Activated T-helper 1 cell treated with Interleukin-2 at 50 U/mL for 16 hours (primary cell): ENCODE measurements at regions not wholly inside any gene's neighbourhood (a gene's known extent, or its start where the extent isn't known, plus 50 kb on each side); places are given as distances from the start of the nearest gene placed in this dataset.

Experiments used
- DNase-seq: peaks from one replicate; pipeline ENCODE4 v3.0.0-alpha.2; 2020; ENCODE audit warnings: low read depth

DNA sequence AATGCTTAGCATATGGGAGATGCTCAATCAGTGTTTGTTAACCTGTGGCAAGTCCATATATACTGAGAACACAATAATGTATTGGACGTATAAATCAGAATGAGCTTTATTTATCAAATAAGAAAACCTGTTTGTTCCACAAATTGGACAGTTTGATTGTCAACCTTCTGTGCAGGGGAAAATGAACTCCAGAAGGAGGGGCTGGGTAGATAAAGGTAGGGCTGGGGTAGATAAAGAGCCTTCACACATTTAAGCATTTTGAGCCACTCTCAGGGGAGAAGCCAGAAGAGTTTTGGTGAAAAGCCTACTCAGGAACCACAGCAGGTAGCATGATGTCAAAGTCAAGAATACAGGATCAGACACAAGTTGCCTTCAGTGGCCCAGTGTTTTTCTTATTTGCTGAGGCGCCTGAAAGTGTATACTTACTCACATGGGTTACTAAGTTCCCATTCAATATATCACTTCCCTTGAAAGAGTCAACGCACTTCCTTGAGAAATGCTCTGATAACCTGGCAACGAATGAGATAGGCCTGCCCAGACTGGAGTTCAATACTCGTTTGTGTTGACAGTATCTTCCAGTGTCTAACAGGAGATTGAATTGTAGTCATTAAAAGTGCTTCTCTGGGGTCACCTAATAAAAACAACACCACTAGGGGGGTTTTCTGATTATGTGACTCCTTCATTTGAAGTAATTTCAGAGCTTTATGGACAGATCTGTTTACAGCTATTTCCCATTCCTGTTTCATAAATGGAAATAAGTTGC is 263.9 kb upstream of the CITED2 start:
- DNase-seq = no peak

DNA sequence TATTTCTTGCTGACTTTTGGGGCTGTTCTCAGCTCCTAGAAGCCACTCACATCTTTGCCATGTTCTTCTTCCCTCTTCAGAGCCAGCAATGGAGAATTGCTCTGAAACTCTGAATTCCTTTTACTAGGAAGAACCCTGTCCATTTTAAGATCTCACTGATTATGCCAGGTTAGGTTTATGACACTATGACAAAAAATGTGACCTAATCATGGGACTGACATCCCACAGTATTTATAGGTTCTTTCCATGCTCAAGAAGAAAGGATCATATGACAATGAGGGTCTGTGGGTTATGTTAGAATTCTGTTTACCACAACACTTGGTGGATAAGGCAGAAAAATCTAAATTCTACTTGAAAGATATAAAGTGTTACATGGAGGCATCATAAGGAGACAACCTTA is 263.3 kb upstream of the CITED2 start:
- DNase-seq = no peak

DNA sequence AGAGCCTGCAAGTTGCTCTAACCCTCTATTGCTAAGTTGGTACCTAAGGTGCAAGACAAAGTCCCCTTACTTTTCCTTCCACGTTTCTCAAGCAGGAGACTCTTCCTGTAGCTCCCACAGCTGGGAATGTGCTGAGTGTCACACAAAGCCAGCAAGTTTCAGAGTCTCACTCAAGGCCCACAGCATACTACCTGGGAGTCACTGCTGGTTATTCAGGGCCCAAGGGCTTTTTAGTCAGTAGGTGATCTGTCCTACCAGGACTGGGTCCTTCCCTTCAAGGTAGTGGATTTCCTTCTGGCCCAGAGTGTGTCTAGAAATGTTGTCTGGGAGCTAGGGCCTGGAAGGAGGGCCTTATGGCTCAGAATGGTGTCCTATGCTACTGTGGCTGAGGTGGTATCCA is 261.9 kb upstream of the CITED2 start:
- no peak for DNase-seq

DNA sequence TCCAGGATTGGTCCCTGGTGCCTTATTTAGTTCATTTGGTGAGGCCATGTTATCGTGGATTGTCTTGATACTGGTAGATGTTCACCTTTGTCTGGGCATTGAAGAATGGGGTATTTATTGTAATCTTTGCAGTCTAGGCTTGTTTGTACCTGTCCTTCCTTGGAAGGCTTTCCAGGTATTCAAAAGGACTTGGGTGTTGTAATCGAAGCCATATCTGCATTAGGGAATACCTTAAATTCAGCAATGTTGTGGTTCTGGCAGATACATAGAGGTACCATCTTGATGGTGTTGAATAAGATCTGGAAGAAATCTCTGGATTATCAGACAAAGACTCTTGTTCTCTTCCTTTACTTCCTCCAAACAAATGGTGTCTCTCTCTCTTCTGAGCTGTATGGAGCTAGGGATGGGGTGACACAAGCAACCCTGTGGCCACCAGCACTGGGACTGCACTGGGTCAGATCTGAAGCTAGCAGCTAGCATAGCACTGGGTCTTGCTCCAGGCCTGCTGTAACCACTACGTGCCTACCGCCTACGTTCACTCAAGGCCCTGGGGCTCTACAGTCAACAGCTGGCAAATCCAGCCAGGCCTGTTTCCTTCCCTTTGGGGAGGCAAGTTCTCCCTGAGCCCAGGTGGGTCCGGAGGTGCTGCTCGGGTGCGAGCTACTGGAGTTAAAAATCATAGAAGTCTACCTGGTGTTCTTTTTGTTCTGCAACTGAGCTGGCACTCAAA is 261.1 kb upstream of the CITED2 start:
- DNase-seq = no peak

DNA sequence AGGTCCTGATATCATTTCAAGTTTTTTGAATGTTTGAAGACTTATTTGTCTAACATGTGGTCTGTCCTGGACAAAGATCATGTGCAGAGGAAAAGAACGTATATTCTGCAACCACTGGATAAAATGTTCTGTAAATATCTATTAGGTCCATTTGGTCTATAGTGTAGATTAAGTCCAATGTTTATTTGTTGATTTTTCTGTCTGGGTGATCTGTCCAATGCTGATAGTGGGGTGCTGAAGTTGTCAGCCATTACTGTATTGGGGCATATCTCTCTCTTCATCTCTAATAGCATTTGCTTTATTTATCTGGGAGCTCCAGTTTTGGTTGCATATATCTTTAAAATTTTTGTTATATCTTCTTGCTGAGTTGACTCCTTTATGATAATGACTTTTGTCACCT is 258.4 kb upstream of the CITED2 start:
- DNase-seq = no peak

DNA sequence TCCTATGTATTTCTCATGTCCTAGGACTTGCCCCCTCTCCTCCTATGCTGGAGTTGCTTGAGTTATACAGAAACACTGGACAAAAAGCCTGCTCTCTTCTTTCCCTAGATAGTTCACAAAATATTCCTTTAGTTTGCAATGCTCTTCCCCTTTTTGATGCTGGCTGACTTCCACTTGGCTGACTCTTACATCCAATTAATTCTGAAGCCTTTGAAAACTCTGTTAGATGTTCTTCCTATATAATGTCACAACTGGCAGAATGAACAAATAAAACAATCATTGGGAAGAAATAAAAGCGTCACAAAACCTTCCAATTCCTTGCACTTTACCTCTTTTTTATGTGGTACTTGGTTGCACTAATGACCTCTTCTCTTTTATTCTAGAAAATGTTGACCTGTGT is 253.8 kb upstream of the CITED2 start:
- DNase-seq = no peak

DNA sequence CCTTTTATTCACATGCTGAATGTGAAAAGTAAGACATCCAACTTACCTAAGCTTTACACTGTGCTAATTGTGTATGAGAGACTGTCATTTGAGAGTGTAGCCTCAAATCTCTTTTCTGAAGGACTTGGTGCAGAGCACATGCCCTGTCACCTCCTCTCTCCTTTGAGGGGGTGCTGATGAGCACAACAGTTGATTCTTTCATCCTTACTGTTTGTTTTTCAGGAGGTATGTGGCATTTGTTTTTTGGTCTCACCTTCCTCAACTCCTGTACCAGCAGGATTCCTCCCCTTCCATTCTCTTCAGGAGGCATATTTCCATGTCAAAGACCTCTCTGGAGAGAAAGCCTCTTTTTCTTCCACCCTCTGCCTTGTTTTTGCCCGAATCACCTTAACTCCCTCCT is 252.6 kb upstream of the CITED2 start:
- DNase-seq = no peak

DNA sequence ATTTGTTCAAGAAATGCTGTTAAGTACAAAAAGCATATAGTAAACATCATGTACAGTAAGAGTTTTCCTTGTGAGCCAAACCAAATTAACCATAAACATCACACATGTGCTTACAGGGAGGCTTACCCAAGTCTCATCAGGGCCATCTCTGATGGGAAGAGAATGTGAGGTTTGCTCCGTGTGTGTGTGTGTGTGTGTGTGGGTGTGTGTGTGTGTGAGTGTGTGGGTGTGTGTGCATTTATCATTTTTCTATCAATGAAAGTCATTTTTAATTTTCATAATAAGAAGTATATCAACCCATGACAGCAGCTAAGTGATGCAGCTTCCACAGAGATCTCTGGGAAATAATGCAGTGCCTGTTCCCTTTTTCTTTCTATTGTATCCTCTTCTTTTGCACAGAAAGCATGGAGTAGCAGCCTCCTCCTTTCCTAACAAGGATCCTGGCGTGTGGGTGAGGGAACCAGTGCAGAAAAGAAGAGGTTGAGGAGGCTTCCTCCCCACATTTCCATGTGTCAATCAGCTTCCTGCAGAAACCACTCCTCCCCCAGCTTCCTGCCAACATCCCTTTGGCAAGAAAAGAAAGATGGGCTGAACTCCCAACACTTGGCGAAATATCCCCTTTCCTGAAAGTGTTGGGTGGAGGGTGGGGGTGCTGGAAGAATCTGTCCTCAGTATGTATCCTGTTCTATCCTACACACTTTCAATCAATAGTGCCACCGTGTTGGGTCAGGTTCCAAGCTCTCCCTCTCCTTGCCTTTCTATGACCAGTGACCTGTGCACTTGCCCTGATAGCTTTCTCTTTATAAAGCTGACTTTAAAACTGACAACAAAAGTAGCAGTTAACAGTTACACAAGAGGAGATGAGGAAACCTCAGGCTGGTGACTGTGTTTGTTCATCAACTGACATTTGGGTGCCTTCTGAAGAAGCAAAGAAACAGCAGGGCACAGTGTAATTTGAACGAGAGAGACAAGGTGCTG is 251.8 kb upstream of the CITED2 start:
- no peak for DNase-seq

DNA sequence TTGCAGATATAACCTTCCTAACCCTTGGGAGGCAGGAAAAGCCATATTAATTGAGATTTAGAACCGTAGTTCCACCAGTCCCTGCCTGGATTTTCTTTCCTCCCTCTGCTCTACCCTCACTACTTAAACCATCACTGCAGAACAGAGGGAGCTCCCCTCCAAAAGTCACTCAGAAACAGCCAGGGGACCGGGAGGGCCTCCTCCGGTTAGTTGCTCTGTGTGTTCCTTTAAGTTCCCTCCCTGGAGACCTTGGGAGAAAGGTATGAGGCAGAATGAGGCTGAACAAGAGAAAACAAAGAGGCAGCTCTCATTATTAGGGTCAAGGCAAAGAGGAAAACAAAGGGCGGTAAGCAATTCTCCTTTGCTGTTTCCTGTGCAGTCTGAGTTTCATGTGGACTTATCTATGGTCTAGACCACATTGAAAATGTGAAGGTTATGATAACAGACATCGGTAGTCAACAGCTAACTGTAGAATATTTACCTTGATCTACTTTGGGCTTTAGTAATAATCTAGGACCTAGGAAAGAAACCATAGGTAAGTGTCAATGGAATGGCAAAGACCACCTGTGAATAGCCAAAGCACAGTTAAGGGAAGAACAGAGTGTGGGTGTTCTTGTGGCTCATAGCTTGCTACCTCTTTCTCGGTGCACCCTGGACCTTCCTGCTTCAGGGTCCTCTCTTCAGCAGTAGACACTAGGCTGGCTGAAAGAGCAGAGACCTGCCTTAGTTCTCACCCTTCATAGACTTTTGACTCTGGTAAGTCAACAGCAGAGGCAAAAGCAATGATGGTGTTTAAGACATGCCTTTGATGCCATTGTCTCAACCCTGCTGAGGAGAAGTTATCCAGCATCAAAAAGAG is 250.9 kb upstream of the CITED2 start:
- no peak for DNase-seq

DNA sequence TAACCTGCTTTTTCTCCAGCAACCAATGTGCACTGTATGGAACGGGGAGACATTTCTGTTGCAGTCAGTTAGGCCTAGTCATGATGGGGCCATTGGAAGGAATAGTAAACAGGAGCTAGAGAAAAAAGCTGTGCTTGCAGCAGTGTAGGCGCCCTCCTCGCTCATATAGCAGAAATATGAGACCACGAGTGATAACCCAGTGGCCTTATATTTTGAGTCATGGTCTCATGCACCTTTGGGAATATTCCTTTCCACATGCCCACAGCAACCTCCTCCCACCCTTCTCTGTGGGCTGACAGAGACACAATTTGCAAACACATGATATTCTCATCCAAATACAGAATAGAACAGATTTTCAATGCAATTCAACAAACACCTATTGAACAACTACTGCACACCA is 248.9 kb upstream of the CITED2 start:
- DNase-seq = no peak

DNA sequence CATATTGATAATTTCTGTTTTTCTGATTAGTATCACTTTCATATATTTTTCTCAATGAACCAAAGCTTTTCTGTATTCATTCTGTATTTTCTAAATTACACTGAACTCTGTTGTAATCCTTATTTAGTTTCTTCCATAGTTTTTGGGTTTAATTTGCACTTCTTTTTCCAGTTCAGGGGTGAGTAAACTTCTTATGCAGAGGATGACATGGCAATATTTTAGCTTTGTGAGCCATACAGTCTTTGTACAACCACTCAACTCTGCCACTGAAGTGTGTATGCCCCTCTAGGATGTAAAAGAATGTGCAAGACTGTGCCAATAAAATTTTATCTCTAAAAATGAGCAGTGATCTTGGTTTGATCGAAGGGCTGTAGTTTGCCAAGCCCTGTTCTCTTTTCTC is 239.0 kb upstream of the CITED2 start:
- DNase-seq = no peak

DNA sequence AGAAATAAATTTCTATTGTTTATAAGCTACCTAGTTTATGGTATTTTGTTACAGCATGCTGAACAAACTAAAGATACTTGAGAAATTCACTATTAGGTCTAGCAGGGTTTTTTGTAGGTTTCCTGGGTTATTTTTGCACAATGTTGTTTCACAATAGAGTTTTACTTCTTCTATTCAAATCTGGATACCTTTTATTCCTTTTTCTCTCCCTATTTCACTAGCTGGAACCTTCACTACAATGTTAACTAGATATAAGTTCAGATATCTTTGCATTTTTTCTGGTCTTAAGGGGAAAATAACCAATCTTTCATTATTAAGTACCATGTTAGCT is 237.7 kb upstream of the CITED2 start:
- DNase-seq = no peak

DNA sequence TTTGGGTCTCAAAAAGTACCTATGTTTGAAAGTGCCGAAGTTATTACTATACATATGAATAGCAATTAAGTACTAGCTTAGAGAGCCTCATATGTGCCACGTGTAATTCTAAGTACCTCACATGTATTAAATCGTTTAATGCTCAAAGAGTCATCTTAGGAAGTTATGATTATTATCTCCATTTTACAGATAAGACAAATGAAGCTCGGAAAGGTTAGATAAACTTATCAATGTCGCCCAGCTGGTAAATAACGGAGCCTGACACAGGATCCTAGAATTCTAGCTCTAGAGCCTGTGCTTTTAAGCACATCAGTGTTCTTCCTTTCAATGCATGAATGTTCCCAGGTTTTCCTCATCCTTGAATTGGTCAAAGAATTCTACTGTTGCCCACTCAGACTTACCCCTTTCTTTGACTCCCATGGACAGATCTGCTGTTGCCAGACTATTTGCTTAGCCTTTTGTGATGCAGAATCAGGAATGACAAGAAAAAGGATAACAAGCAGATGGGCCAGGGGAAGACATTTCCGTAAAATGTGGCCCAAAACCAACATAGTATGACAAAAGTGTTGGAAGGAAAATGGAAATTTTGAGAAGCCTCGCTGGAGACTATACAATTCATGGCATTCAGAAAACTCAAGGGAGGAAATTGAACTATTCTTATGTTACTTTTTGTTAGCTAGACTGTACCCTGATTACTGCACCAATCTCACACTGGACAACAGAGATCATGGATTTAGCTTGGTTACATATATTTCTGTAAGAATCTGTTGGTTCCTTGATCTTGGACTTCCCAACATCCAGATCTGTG is 237.1 kb upstream of the CITED2 start:
- no peak for DNase-seq

DNA sequence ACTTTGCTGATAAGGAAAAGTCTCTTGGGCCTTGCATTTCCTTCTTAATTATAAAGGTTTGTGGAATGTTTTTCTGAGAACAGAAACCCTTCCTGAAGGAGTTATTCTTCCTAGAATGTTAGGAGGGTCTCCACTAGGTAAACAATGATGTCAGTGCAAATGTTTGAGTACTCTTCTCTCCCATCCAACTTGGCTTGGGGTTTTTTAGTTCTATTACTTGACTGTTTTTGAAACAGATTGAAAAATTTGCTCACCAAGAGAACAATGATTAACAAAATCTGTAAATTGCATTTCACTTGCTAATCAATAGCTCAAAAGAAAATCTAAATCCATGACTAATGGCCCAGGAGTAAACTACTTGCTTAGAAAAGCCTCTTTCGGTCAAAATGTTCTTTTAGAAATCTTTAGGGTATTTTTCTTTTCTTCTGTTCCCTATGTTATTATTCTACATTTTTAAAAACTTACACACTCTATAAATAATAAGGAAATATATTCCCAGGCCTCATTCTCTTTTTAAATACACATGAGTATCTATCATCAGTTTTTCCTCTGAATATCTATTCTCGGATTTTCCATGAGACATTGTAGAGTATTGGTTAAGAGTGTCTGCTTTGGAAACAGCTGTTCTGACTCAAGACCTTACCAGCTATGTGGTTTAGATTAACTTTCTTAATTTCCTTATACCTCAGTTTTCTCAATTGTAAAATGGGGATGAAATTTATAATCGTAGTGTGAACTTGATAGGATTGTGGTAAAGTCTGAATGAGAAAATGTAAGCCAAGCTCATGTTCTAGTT is 234.2 kb upstream of the CITED2 start:
- DNase-seq = no peak

DNA sequence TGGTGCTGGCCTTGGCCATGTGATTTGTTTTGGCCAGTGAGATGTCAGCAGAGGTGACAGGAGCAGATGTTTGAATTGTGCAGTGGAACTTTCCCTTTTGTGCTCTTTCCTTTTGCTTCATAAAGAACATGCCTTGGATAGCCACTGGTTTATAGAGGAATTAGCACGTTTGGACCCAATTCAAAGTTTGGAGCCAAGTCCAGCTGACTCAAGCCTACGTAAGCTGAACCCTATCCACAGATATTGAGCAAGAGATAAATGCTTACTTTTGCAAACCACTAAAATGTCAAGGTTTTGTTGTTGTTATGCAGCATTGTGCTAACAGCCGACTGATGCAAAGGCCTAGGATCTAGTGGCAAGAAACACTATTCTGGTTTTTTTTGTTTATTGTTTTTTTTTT is 230.9 kb upstream of the CITED2 start:
- no peak for DNase-seq

DNA sequence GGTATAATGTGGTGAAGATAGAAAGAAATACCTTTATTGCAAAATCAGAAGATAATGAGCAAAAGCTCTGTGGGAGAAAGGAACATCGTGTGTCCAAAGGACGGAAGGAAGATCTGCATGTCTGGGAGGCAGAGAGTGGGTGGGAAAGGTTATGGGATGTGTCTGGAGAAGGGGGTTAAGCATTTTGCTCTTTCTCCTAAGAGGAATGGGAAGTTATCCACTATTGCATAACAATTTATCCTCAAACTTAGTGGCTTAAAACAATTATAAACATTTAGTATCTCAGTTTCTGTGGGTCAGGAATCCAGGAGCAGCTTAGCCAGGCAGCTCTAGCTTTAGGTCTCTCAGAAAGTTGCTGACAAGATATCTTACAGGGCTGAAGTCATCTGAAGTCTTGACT is 229.1 kb upstream of the CITED2 start:
- DNase-seq = no peak

DNA sequence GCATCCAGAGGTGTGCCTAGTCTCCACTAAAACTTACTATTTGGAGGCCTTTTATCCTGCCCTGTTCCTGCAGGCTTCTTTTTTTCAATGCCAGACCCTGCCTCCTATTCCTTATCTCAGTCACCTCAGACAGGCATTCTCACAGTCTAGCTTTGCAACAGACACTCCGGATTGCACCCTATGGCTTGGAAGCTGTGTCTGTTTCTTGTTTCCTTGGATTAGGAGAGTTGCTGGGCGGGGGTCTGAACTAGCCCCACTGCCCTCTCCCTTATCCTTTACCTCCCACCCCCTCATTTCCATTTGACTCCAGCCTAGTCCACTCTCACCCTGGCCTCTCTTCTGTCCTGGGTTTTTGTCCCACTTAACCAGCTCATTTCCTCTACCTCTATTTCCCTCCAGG is 228.1 kb upstream of the CITED2 start:
- DNase-seq = no peak

DNA sequence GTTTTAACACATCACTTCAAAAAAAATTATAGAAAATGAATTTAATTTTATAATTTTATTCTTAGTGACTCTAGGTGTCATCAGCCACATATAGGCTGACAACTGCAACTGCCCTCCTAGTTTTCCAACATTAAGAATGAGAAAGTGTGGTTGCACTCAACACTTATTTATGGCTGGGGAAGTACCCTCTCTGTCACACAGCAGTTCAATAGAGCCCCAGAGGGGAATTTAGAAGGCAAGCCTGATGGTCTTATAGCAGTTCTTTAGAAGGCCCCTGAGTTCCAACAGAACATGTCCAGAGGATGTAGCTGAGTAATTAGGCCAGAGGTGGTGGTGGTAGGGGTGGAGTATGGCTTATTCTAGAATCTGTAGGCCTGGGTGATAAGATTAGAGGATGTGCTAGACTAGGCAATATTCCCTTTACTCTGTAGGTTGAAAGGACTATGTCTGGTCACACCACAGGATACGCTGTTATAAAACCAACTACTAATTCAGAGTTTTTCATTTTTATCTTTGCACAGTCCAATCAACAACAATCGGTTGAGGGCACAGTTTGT is 226.5 kb upstream of the CITED2 start:
- DNase-seq = no peak

DNA sequence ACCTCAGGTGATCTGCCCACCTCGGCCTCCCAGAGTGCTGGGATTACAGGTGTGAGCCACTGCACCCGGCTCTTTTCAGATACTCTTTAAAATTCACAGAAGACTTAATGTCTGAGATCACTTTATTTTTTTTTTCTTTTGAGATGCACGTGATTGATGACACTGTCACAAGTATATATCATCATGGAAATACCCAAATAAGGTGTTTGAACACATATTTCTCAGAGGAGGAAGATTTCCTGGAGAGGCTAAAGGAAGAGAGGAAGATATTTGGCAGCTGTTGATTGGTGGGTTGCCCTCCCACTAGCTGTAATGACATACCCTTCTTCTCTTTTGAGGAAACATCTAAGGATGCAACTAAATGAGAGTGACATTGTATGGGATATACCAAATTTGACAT is 225.9 kb upstream of the CITED2 start:
- no peak for DNase-seq
